IMR-90 (cell line): ENCODE measurements at regions not wholly inside any gene's neighbourhood (a gene's known extent, or its start where the extent isn't known, plus 50 kb on each side); places are given as distances from the start of the nearest gene placed in this dataset.
A peak's percentile ranks its signal among the peaks of the same experiment; 100 is the strongest.

Source experiments
- ATAC-seq: fragments of 200-7000 bp; cut with Tn5 transposase; 2 replicates; pipeline ENCODE4 v1.9.1; 2020; ENCODE audit warnings: low read depth, mild to moderate bottlenecking, moderate library complexity
- BruUV-seq: library from RNA; stranded (reverse); fragments of 400-500 nt; replicated peaks from 2 replicates; lab custom pipeline; 2021; lab: Mats Ljungman, UMichigan
- CTCF ChIA-PET: fragments of 300-600 bp; formaldehyde crosslinking; extraction: SDS; loops from one replicate; lab custom pipeline; 2021; ENCODE audit warnings: antibody characterized with exemption; lab: Yijun Ruan, JAX
- POLR2A ChIA-PET: fragments of 300-600 bp; sonication (Branson Sonifier 250); formaldehyde crosslinking; loops from one replicate; lab custom pipeline; 2022; ENCODE audit warnings: antibody characterized with exemption; ENCODE audit not compliant: unreplicated experiment; lab: Charles Lee
- DNase-seq: peaks from one replicate; pipeline ENCODE4 v3.0.0; 2013
- H2AFZ ChIP-seq: replicated peaks from 2 replicates; pipeline ENCODE3; 2013; ENCODE audit warnings: low read length, mild to moderate bottlenecking; ENCODE audit not compliant: poor library complexity
- H2AK5ac ChIP-seq: 2 replicates; pipeline ENCODE4 v1.6.1; 2013; ENCODE audit warnings: low read depth, low read length, inconsistent platforms
- H2AK9ac ChIP-seq: replicated peaks from 2 replicates; pipeline ENCODE3; 2013; ENCODE audit warnings: mild to moderate bottlenecking, low read depth, low read length, moderate library complexity; ENCODE audit not compliant: poor library complexity
- H2BK120ac ChIP-seq: 2 replicates; pipeline ENCODE4 v1.6.1; 2013; ENCODE audit warnings: low read depth, low read length, inconsistent platforms
- H2BK15ac ChIP-seq: 3 replicates; pipeline ENCODE4 v1.6.1; 2013; ENCODE audit warnings: low read depth, low read length, inconsistent platforms
- H2BK20ac ChIP-seq: 2 replicates; pipeline ENCODE4 v1.6.1; 2013; ENCODE audit warnings: low read depth, mild to moderate bottlenecking, inconsistent platforms, low read length, moderate library complexity
- H2BK5ac ChIP-seq: 2 replicates; pipeline ENCODE4 v1.6.1; 2013; ENCODE audit warnings: mild to moderate bottlenecking, low read depth, low read length, inconsistent platforms; ENCODE audit not compliant: poor library complexity, severe bottlenecking
- H3K14ac ChIP-seq: replicated peaks from 2 replicates; pipeline ENCODE4 v1.6.1; 2013; ENCODE audit warnings: low read depth, low read length, inconsistent platforms
- H3K18ac ChIP-seq: 2 replicates; pipeline ENCODE4 v1.6.1; 2013; ENCODE audit warnings: low read depth, low read length, control low read depth
- H3K23ac ChIP-seq: 2 replicates; pipeline ENCODE4 v1.6.1; 2013; ENCODE audit warnings: low read depth, low read length, inconsistent platforms
- H3K27ac ChIP-seq: 2 replicates; pipeline ENCODE4 v1.5.1; 2013; ENCODE audit warnings: mild to moderate bottlenecking, control low read depth, low read length; ENCODE audit not compliant: insufficient read depth
- H3K27me3 ChIP-seq: 2 replicates; pipeline ENCODE4 v1.6.1; 2013; ENCODE audit warnings: low read length; ENCODE audit not compliant: control insufficient read depth, insufficient read depth
- H3K36me3 ChIP-seq: 2 replicates; pipeline ENCODE4 v1.6.1; 2013; ENCODE audit warnings: low read length, mixed read lengths; ENCODE audit not compliant: control insufficient read depth, insufficient read depth
- H3K4ac ChIP-seq: 2 replicates; pipeline ENCODE4 v1.6.1; 2013; ENCODE audit warnings: low read depth, low read length, inconsistent platforms
- H3K4me1 ChIP-seq: 2 replicates; pipeline ENCODE4 v1.6.1; 2013; ENCODE audit warnings: low read length, mixed read lengths; ENCODE audit not compliant: control insufficient read depth, insufficient read depth
- H3K4me2 ChIP-seq: 2 replicates; pipeline ENCODE4 v1.6.1; 2013; ENCODE audit warnings: low read depth, mild to moderate bottlenecking, control low read depth, low read length, moderate library complexity
- H3K4me3 ChIP-seq: 2 replicates; pipeline ENCODE4 v1.5.1; 2013; ENCODE audit warnings: low read depth, mild to moderate bottlenecking, control low read depth, low read length, moderate library complexity; ENCODE audit not compliant: insufficient read depth
- H3K56ac ChIP-seq: 2 replicates; pipeline ENCODE4 v1.6.1; 2013; ENCODE audit warnings: low read length, inconsistent platforms; ENCODE audit not compliant: insufficient read depth; ENCODE audit errors: extremely low read depth
- H3K79me1 ChIP-seq, 2 experiments: 2 replicates each; pipeline ENCODE4 v1.6.1; 2013; ENCODE audit warnings: low read length in 2 of 2, inconsistent platforms in 1 of 2, low read depth in 1 of 2
- H3K9ac ChIP-seq: 2 replicates; pipeline ENCODE4 v1.6.1; 2013; ENCODE audit warnings: low read depth, low read length, control low read depth
- H3K9me1 ChIP-seq: 2 replicates; pipeline ENCODE4 v1.6.1; 2013; ENCODE audit warnings: low read length, inconsistent platforms; ENCODE audit not compliant: insufficient read depth
- H3K9me3 ChIP-seq: 2 replicates; pipeline ENCODE4 v1.6.1; 2013; ENCODE audit warnings: low read length; ENCODE audit not compliant: control insufficient read depth, insufficient read depth
- H4K20me1 ChIP-seq: 2 replicates; pipeline ENCODE4 v1.6.1; 2013; ENCODE audit warnings: low read length, inconsistent platforms; ENCODE audit not compliant: insufficient read depth
- H4K5ac ChIP-seq: 2 replicates; pipeline ENCODE4 v1.6.1; 2013; ENCODE audit warnings: mild to moderate bottlenecking, low read depth, low read length, control low read depth
- H4K8ac ChIP-seq, 2 experiments: 2 replicates each; pipeline ENCODE4 v1.6.1; 2013; ENCODE audit warnings: low read depth in 2 of 2, low read length in 2 of 2, control low read depth in 1 of 2, inconsistent platforms in 1 of 2
- H4K91ac ChIP-seq: 2 replicates; pipeline ENCODE4 v1.6.1; 2013; ENCODE audit warnings: low read depth, low read length, inconsistent platforms; ENCODE audit not compliant: insufficient read depth
- MAFK ChIP-seq: IDR thresholded peaks from 2 replicates; pipeline ENCODE4 v1.6.1; 2012; ENCODE audit warnings: low read depth, low read length, improper control_type of control experiment
- WGBS, 2 experiments: methylation state at CpG; one replicate each; pipeline versions ENCODE4 v1.1.5 to v1.1.7; 2013; ENCODE audit warnings: missing lambda C conversion rate in 2 of 2; ENCODE audit not compliant: insufficient read length in 1 of 2; ENCODE audit errors: extremely low coverage in 2 of 2; 5-methylcytosine and 5-hydroxymethylcytosine counted together
- dilution Hi-C: fragments of 300-500 bp; cut with HindIII; formaldehyde crosslinking; loops from one replicate; pipeline ENCODE4 v1.14.3; 2018; ENCODE audit warnings: low sequenced_read_pairs; ENCODE audit not compliant: unreplicated experiment
- in situ Hi-C: fragments of 300-500 bp; cut with MboI; formaldehyde crosslinking; loops from 3 replicates; pipeline ENCODE4 v1.14.3; 2019; ENCODE audit warnings: low sequenced_read_pairs, inconsistent platforms, mixed read lengths
- intact Hi-C: fragments of 100-400 bp; cut with micrococcal nuclease; formaldehyde crosslinking; loops from 2 replicates; pipeline ENCODE4 v1.10.0; 2022

GRCh38 chr3:117278424-117279190, 569.0 kb downstream of the TUSC7 start:
- in situ Hi-C loops (no loop called here), intact Hi-C loops (no loop called here), dilution Hi-C loops (no loop called here)
- Histone ChIP-seq H3K4me1 (no peaks in the 10 kb centered on the region), H3K9ac (no peak overlapping the region), H3K23ac (no peak overlapping the region), H3K27ac (no peak overlapping the region), H2BK20ac (no peak overlapping the region), H2AFZ (no peak overlapping the region), H3K79me1 (no peaks in the 10 kb centered on the region), H3K56ac (no peak overlapping the region), H3K27me3 (no peaks in the 10 kb centered on the region), H2AK9ac (no peak overlapping the region), H4K8ac (no peak overlapping the region), H3K4me3 (no peak overlapping the region), H2BK120ac (no peak overlapping the region), H4K91ac (no peak overlapping the region), H3K4me2 (no peak overlapping the region), H3K14ac (no peak overlapping the region), H4K5ac (no peak overlapping the region), H3K36me3 (no peaks in the 10 kb centered on the region), H3K18ac (no peak overlapping the region), H3K9me1 (peaks cover 3% of the 10 kb centered on the region; the same call in 1 of the 2 replicates), H3K4ac (no peak overlapping the region), H2BK15ac (no peak overlapping the region), H3K9me3 (no peaks in the 10 kb centered on the region), H2BK5ac (no peak overlapping the region), H4K20me1 (no peaks in the 10 kb centered on the region), H2AK5ac (no peak overlapping the region)
- TF ChIP-seq MAFK = no peak
- no TSS peak for BruUV-seq
- ChIA-PET CTCF (interaction anchor here (0.6 kb wide), 1 partner anchor 109 kb away, joined by 4 read pairs; no protein-coding TSS in a partner anchor), POLR2A (no interaction called here)
- WGBS, 2 experiments = no CpG with 5 or more reads among the region's 5 CpGs
- ATAC-seq (peak; percentile 32), DNase-seq (peak; percentile 33)
